Endodermal cell (in vitro differentiated cells): ENCODE measurements at regions not wholly inside any gene's neighbourhood (a gene's known extent, or its start where the extent isn't known, plus 50 kb on each side); places are given as distances from the start of the nearest gene placed in this dataset.

Experiments
- DNase-seq: peaks from one replicate; pipeline ENCODE4 v3.0.0-alpha.2; 2017
- H3K27ac ChIP-seq: 2 replicates; pipeline ENCODE4 v1.5.1; 2013; ENCODE audit warnings: mild to moderate bottlenecking, low read depth, low read length, moderate library complexity
- H3K27me3 ChIP-seq: 2 replicates; pipeline ENCODE4 v1.6.1; 2013; ENCODE audit warnings: mild to moderate bottlenecking, low read length, moderate library complexity; ENCODE audit not compliant: insufficient read depth, control insufficient read depth, poor library complexity, severe bottlenecking
- H3K36me3 ChIP-seq: 2 replicates; pipeline ENCODE4 v1.7.0; 2013; ENCODE audit warnings: mild to moderate bottlenecking, low read length, moderate library complexity; ENCODE audit not compliant: control insufficient read depth, insufficient read depth
- H3K4me1 ChIP-seq: one replicate; pipeline ENCODE4 v1.7.0; 2013; ENCODE audit warnings: low read length; ENCODE audit not compliant: control insufficient read depth, insufficient read depth
- H3K4me3 ChIP-seq: 2 replicates; pipeline ENCODE4 v1.5.1; 2013; ENCODE audit warnings: mild to moderate bottlenecking, low read length, moderate library complexity
- H3K9ac ChIP-seq: 2 replicates; pipeline ENCODE4 v1.6.1; 2013; ENCODE audit warnings: mild to moderate bottlenecking, low read length, moderate library complexity; ENCODE audit not compliant: poor library complexity, severe bottlenecking; ENCODE audit errors: extremely low read depth
- H3K9me3 ChIP-seq: 2 replicates; pipeline ENCODE4 v1.6.1; 2013; ENCODE audit warnings: mild to moderate bottlenecking, low read length, moderate library complexity; ENCODE audit not compliant: control insufficient read depth
- H3K27ac Mint-ChIP-seq: 2 replicates; pipeline ENCODE4 v1.8.0; 2020; ENCODE audit warnings: mixed read lengths
- H3K27me3 Mint-ChIP-seq: 2 replicates; pipeline ENCODE4 v1.8.0; 2021; ENCODE audit warnings: mild to moderate bottlenecking, mixed read lengths; ENCODE audit not compliant: insufficient read depth
- H3K36me3 Mint-ChIP-seq: 2 replicates; pipeline ENCODE4 v1.8.0; 2020; ENCODE audit warnings: low read depth, mixed read lengths
- H3K4me1 Mint-ChIP-seq: 2 replicates; pipeline ENCODE4 v1.8.0; 2020; ENCODE audit warnings: mixed read lengths
- H3K4me3 Mint-ChIP-seq: 2 replicates; pipeline ENCODE4 v1.8.0; 2020; ENCODE audit warnings: mild to moderate bottlenecking, moderate library complexity, mixed read lengths
- H3K9me3 Mint-ChIP-seq: 2 replicates; pipeline ENCODE4 v1.8.0; 2020; ENCODE audit warnings: mild to moderate bottlenecking, mixed read lengths
- WGBS, 2 experiments: methylation state at CpG; one replicate each; pipeline versions ENCODE4 v1.1.5 to v1.1.7; 2013; ENCODE audit warnings: missing lambda C conversion rate in 2 of 2, mixed read lengths in 1 of 2; ENCODE audit not compliant: insufficient coverage in 1 of 2, insufficient read length in 1 of 2; 5-methylcytosine and 5-hydroxymethylcytosine counted together
- TF ChIP-seq, protein P1 (sequence below): fragments of 200-600 bp; sonication (generic); conservative IDR thresholded peaks from 2 replicates; pipeline ENCODE4 v1.5.0; 2021; ENCODE audit warnings: antibody characterized with exemption, mild to moderate bottlenecking

- Histone ChIP-seq H3K4me3 (no peak overlapping the region), H3K9me3 (peaks cover 10% of the 10 kb centered on the region), H3K4me1 (no peaks in the 10 kb centered on the region), H3K9ac (no peak overlapping the region), H3K27me3 (no peaks in the 10 kb centered on the region), H3K36me3 (no peaks in the 10 kb centered on the region), H3K27ac (no peak overlapping the region)
- Mint-ChIP-seq H3K4me3 (no peak overlapping the region), H3K9me3 (peaks cover 4% of the 10 kb centered on the region), H3K36me3 (no peaks in the 10 kb centered on the region), H3K27me3 (peaks cover 15% of the 10 kb centered on the region), H3K27ac (no peak overlapping the region), H3K4me1 (no peaks in the 10 kb centered on the region)
- TF ChIP-seq, protein P1, sequence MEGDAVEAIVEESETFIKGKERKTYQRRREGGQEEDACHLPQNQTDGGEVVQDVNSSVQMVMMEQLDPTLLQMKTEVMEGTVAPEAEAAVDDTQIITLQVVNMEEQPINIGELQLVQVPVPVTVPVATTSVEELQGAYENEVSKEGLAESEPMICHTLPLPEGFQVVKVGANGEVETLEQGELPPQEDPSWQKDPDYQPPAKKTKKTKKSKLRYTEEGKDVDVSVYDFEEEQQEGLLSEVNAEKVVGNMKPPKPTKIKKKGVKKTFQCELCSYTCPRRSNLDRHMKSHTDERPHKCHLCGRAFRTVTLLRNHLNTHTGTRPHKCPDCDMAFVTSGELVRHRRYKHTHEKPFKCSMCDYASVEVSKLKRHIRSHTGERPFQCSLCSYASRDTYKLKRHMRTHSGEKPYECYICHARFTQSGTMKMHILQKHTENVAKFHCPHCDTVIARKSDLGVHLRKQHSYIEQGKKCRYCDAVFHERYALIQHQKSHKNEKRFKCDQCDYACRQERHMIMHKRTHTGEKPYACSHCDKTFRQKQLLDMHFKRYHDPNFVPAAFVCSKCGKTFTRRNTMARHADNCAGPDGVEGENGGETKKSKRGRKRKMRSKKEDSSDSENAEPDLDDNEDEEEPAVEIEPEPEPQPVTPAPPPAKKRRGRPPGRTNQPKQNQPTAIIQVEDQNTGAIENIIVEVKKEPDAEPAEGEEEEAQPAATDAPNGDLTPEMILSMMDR: no peak
- no peak for DNase-seq
- WGBS, 2 experiments: 81 to 94% methylated on average over 2 to 3 of the region's 3 CpGs
Measured at GRCh38 chr12:126858560-126858959, 1408.4 kb upstream of the TMEM132C start.

DNA sequence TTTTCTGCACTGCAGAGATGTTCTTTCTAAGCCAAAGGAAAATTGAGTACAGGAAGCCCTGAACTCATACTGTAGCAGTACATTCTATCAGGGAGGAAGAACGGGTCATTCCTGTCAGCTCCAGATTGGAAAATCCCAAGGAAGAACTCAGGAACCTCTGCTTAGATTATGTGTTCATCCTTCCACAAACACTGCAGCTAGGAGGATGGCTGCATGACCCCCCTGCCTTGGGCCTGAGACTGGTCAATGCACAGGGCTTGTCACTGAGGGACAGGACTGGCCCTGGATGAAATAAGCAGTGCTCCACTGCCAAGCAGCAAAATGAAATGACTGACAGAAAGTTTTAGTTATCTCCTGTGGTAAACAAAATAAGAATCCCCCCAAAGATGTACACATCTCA, 1406.8 kb upstream of the TMEM132C start:
- no peaks in the 10 kb centered on the region for H3K36me3 Mint-ChIP-seq
- H3K27ac Mint-ChIP-seq: no peak overlapping the region
- no peaks in the 10 kb centered on the region for H3K36me3 ChIP-seq
- no peak overlapping the region for H3K4me3 Mint-ChIP-seq
- no peak overlapping the region for H3K9ac ChIP-seq
- peaks cover 15% of the 10 kb centered on the region for H3K9me3 ChIP-seq
- H3K27me3 ChIP-seq: no peaks in the 10 kb centered on the region
- peaks cover 11% of the 10 kb centered on the region for H3K27me3 Mint-ChIP-seq
- no peak overlapping the region for H3K4me3 ChIP-seq
- DNase-seq: no peak
- TF ChIP-seq, protein P1: no peak
- H3K4me1 Mint-ChIP-seq: no peaks in the 10 kb centered on the region
- peaks cover 4% of the 10 kb centered on the region for H3K9me3 Mint-ChIP-seq
- WGBS, 2 experiments: 83 to 85% methylated on average over 1 of the region's 1 CpG
- no peak overlapping the region for H3K27ac ChIP-seq
- H3K4me1 ChIP-seq: no peaks in the 10 kb centered on the region

GRCh38 chr12:126862500-126862899, 1404.5 kb upstream of the TMEM132C start:
- 91 to 100% methylated on average over 1 to 4 of the region's 4 CpGs for WGBS, 2 experiments
- H3K36me3 ChIP-seq: no peaks in the 10 kb centered on the region

More at GRCh38 chr12:126862500-126862899, 1404.5 kb upstream of the TMEM132C start:
- Histone ChIP-seq H3K9ac (no peak overlapping the region), H3K9me3 (peaks cover 9% of the 10 kb centered on the region), H3K4me1 (no peaks in the 10 kb centered on the region), H3K27ac (no peak overlapping the region), H3K27me3 (no peaks in the 10 kb centered on the region), H3K4me3 (no peak overlapping the region)
- TF ChIP-seq, protein P1: no peak
- Mint-ChIP-seq H3K9me3 (peaks cover 4% of the 10 kb centered on the region), H3K27me3 (peaks cover 3% of the 10 kb centered on the region), H3K4me1 (no peaks in the 10 kb centered on the region), H3K27ac (no peak overlapping the region), H3K36me3 (no peaks in the 10 kb centered on the region), H3K4me3 (no peak overlapping the region)
- no peak for DNase-seq
